ENCODE measurements at regions not wholly inside any gene's neighbourhood (a gene's known extent, or its start where the extent isn't known, plus 50 kb on each side); places are given as distances from the start of the nearest gene placed in this dataset.

DNA sequence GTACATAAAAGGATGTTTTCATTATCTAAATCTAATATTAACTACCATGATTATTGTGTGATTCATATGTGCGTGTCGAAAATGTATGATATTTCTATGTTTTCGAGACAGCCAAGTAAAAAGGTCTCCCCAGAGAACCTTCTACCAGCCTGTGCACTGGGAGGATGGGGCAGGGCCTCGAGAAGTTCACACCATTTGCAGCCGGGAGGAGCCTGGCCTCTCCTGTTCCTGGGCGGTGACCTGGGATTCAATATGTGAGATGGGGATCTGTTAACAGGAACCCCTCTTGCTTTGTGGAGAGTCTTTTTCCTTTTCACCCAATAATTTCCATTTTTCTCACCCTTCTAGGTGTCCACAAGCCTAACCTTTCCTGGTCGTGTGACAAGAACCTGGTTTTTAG, 189.3 kb downstream of the IPO8 start:
- Mint-ChIP-seq H3K4me3 (no peak overlapping the region), H3K9me3 (no peaks in the 10 kb centered on the region), H3K4me1 (no peaks in the 10 kb centered on the region), H3K36me3 (no peaks in the 10 kb centered on the region), H3K27me3 (ENCODE audit: low read depth in 2 of 2) (no peaks in the 10 kb centered on the region), H3K27ac (no peak overlapping the region)
- Histone ChIP-seq H3K27me3 (ENCODE audit: control insufficient read depth, insufficient read depth, low read length) (no peaks in the 10 kb centered on the region), H3K4me1 (ENCODE audit: control insufficient read depth, insufficient read depth, low read length) (no peaks in the 10 kb centered on the region), H3K9me3 (ENCODE audit: control insufficient read depth, insufficient read depth, low read length) (no peaks in the 10 kb centered on the region), H3K27ac (ENCODE audit: low read length) (no peak overlapping the region), H3K4me3 (ENCODE audit: low read length) (no peak overlapping the region), H3K36me3 (ENCODE audit: control insufficient read depth, insufficient read depth, low read length) (no peaks in the 10 kb centered on the region)
- ATAC-seq (no peak), DNase-seq (no peak)
- TF ChIP-seq, protein P1, sequence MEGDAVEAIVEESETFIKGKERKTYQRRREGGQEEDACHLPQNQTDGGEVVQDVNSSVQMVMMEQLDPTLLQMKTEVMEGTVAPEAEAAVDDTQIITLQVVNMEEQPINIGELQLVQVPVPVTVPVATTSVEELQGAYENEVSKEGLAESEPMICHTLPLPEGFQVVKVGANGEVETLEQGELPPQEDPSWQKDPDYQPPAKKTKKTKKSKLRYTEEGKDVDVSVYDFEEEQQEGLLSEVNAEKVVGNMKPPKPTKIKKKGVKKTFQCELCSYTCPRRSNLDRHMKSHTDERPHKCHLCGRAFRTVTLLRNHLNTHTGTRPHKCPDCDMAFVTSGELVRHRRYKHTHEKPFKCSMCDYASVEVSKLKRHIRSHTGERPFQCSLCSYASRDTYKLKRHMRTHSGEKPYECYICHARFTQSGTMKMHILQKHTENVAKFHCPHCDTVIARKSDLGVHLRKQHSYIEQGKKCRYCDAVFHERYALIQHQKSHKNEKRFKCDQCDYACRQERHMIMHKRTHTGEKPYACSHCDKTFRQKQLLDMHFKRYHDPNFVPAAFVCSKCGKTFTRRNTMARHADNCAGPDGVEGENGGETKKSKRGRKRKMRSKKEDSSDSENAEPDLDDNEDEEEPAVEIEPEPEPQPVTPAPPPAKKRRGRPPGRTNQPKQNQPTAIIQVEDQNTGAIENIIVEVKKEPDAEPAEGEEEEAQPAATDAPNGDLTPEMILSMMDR (IDR thresholded peaks at IDR 0.05), result no peak
- intact Hi-C loops (cut with micrococcal nuclease), result no loop called here
- 75% methylated on average over 5 of the region's 7 CpGs for WGBS (ENCODE audit: insufficient coverage)

DNA sequence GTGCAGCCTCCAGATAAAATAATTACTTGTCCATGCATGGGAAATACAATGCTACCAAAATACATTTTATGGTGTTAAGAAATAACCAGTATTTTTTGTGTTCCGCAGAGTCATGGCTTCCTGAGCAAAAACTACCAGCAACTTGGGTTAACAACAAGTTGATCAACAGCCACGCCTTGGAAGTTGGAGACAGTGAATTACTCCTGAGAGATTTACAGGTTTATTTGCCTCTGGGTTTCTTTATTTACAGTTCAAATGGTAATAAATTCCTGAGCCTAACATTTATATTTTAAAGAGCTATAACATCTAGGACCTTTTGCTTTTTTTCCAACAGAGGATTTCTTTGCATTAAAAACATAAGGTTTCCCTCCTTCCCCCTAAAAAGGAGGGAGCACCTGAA, 194.0 kb downstream of the IPO8 start:
- Histone ChIP-seq H3K4me1 (ENCODE audit: control insufficient read depth, insufficient read depth, low read length) (no peaks in the 10 kb centered on the region), H3K27me3 (ENCODE audit: control insufficient read depth, insufficient read depth, low read length) (no peaks in the 10 kb centered on the region), H3K4me3 (ENCODE audit: low read length) (no peak overlapping the region), H3K27ac (ENCODE audit: low read length) (no peak overlapping the region), H3K36me3 (ENCODE audit: control insufficient read depth, insufficient read depth, low read length) (no peaks in the 10 kb centered on the region), H3K9me3 (ENCODE audit: control insufficient read depth, insufficient read depth, low read length) (no peaks in the 10 kb centered on the region)
- H3K27ac Mint-ChIP-seq, result no peak overlapping the region
- WGBS (ENCODE audit: insufficient coverage), result 78% methylated on average over 2 of the region's 2 CpGs
- TF ChIP-seq, protein P1 (IDR thresholded peaks at IDR 0.05), result no peak
- no peaks in the 10 kb centered on the region for H3K36me3 Mint-ChIP-seq
- H3K9me3 Mint-ChIP-seq, result no peaks in the 10 kb centered on the region
- no peak overlapping the region for H3K4me3 Mint-ChIP-seq
- DNase-seq, result no peak
- no peaks in the 10 kb centered on the region for H3K4me1 Mint-ChIP-seq
- H3K27me3 Mint-ChIP-seq (ENCODE audit: low read depth in 2 of 2), result no peaks in the 10 kb centered on the region
- intact Hi-C loops (cut with micrococcal nuclease), result no loop called here
- no peak for ATAC-seq

DNA sequence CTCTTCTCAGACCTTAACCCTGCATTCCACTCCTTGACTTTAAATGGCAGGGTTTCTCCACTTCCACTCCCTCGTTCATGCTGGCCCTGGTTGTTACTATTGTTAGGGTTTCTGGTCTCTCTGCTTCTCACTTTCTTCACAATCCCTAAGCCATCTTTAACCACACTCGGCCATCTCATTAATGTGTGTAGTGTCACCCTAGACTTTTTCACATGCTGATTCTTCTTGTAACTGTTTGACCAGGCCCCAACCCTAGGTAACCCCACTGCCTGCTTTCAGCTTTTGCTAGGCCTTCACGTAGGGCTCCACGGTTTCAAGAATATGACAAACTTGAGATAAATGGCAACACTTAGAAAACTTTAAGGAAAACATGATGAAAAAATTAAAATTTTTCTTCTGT, 195.1 kb downstream of the IPO8 start:
- Histone ChIP-seq H3K27me3 (ENCODE audit: control insufficient read depth, insufficient read depth, low read length) (no peaks in the 10 kb centered on the region), H3K4me3 (ENCODE audit: low read length) (no peak overlapping the region), H3K36me3 (ENCODE audit: control insufficient read depth, insufficient read depth, low read length) (no peaks in the 10 kb centered on the region), H3K4me1 (ENCODE audit: control insufficient read depth, insufficient read depth, low read length) (no peaks in the 10 kb centered on the region), H3K27ac (ENCODE audit: low read length) (no peak overlapping the region), H3K9me3 (ENCODE audit: control insufficient read depth, insufficient read depth, low read length) (no peaks in the 10 kb centered on the region)
- Mint-ChIP-seq H3K27ac (no peak overlapping the region), H3K4me3 (no peak overlapping the region), H3K4me1 (no peaks in the 10 kb centered on the region), H3K9me3 (no peaks in the 10 kb centered on the region), H3K36me3 (no peaks in the 10 kb centered on the region), H3K27me3 (ENCODE audit: low read depth in 2 of 2) (no peaks in the 10 kb centered on the region)
- intact Hi-C loops (cut with micrococcal nuclease), result no loop called here
- WGBS (ENCODE audit: insufficient coverage), result 88% methylated on average over 3 of the region's 4 CpGs
- TF ChIP-seq, protein P1 (IDR thresholded peaks at IDR 0.05), result no peak
- DNase-seq (no peak), ATAC-seq (no peak)

DNA sequence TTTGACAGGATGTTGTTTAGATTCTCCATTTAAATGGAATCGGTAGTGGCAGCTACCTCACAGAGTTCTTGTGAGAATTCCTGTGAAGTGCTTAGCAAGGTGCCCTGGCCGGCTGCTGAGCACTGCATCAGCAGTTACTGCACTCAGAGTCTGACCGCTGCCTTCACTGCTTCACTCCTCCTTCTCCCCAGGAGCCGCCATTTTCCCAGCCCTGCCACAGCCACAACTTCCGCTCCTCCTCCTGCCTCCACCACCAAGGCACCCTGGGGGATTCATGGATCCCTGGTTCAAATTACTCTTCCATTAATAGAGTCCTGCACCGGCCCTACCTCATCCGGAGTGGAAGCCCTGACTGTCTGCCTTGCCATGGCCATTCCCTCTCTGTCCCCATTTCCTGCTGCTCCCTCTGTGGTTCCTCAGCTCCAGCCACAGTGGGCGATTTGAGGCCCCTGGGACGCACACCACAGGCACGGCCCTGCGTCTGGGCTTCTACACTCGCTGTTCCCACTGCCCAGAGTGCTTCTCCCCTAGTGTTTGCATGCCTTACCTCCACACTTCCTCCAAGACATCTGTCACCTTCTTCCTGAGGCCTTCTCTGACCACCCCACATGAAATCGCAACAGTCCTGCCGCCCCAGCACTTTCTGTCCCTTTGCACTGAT, 210.3 kb downstream of the IPO8 start:
- Histone ChIP-seq H3K27ac (ENCODE audit: low read length) (no peak overlapping the region), H3K36me3 (ENCODE audit: control insufficient read depth, insufficient read depth, low read length) (no peaks in the 10 kb centered on the region), H3K4me1 (ENCODE audit: control insufficient read depth, insufficient read depth, low read length) (no peaks in the 10 kb centered on the region), H3K27me3 (ENCODE audit: control insufficient read depth, insufficient read depth, low read length) (no peaks in the 10 kb centered on the region), H3K9me3 (ENCODE audit: control insufficient read depth, insufficient read depth, low read length) (no peaks in the 10 kb centered on the region), H3K4me3 (ENCODE audit: low read length) (no peak overlapping the region)
- Mint-ChIP-seq H3K4me3 (no peak overlapping the region), H3K27me3 (ENCODE audit: low read depth in 2 of 2) (peaks cover 0 to 4% of the 10 kb centered on the region in 2 donors), H3K27ac (no peak overlapping the region), H3K9me3 (peaks cover 0 to 3% of the 10 kb centered on the region in 2 donors), H3K4me1 (no peaks in the 10 kb centered on the region), H3K36me3 (no peaks in the 10 kb centered on the region)
- intact Hi-C loops (cut with micrococcal nuclease), result no loop called here
- no peak for ATAC-seq
- DNase-seq, result no peak
- TF ChIP-seq, protein P1 (IDR thresholded peaks at IDR 0.05), result no peak
- 89% methylated on average over 14 of the region's 14 CpGs for WGBS (ENCODE audit: insufficient coverage)

Data from natural killer cell (primary cell).